RWPE1 (cell line): ENCODE measurements at regions not wholly inside any gene's neighbourhood (a gene's known extent, or its start where the extent isn't known, plus 50 kb on each side); places are given as distances from the start of the nearest gene placed in this dataset.

Experiments used
- CTCF ChIA-PET: fragments of 350-600 bp; sonication (Branson Sonifier 250); formaldehyde crosslinking; extraction: SDS; loops from one replicate; lab custom pipeline; 2021; lab: Yijun Ruan, JAX
- POLR2A ChIA-PET: fragments of 400-600 bp; formaldehyde crosslinking; extraction: SDS; loops from one replicate; lab custom pipeline; 2020; ENCODE audit warnings: antibody characterized with exemption; ENCODE audit not compliant: low non-redundant PET; lab: Yijun Ruan, JAX
- DNase-seq: peaks from one replicate; pipeline ENCODE4 v3.0.0; 2012; ENCODE audit warnings: low spot score
- H3K27ac ChIP-seq: fragments of 450-650 bp; 2 replicates; pipeline ENCODE4 v1.5.1; 2017
- TF ChIP-seq, protein P1 (sequence below): fragments of 450-650 bp; conservative IDR thresholded peaks from 2 replicates; pipeline ENCODE4 v1.5.1; 2017; ENCODE audit warnings: low read depth, mild to moderate bottlenecking

DNA sequence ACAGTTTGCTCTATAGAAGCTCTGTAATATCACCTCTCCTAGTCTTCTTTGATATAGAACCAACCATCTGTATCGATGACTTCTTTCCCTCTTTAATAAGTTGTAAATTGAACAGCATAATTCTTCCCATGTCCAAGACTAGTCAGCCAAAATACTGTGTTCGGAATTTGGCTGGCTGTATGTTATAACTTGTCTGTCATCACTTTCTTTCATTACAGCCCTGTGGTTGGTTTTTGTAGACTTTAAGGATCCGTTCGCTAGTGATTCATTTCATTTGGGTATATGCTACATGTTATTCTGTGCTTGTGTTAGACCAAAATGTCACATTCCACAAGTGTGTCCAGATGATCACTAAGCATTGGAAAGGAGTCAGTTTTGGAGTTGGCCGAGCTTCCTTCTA is 155.4 kb upstream of the ITGB1 start:
- CTCF ChIA-PET: no interaction called here
- H3K27ac ChIP-seq: no peak overlapping the region

DNA sequence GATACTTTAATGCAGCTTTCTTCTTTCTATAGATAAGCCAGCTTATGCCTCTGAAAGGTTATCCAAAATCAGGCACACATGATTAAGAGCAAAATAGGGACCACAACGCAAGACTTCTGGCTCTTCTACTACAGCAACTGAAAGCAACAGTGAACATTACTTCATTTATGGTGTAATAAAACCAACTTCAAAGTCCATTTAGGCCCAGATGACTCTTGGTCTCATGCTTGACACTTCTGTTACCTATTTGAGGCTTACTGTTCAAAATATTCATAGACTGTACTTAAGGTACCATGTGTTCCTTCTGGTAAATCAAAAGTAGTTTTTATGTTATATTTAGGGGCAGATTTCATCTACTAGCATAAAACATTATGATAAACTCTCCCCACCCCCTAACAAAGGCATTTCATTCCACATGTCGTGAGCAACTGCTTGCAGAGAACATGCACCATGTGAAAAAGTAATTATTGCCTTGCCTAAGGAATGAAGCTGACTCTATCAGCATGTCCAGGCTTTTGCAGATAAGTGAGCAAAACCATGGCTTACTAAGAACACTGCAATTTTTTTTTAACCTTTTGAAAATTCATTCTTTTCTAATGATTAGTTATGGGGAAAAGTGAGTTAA is 154.9 kb upstream of the ITGB1 start:
- CTCF ChIA-PET: no interaction called here
- no peak for DNase-seq
- POLR2A ChIA-PET: no interaction called here
- TF ChIP-seq, protein P1, sequence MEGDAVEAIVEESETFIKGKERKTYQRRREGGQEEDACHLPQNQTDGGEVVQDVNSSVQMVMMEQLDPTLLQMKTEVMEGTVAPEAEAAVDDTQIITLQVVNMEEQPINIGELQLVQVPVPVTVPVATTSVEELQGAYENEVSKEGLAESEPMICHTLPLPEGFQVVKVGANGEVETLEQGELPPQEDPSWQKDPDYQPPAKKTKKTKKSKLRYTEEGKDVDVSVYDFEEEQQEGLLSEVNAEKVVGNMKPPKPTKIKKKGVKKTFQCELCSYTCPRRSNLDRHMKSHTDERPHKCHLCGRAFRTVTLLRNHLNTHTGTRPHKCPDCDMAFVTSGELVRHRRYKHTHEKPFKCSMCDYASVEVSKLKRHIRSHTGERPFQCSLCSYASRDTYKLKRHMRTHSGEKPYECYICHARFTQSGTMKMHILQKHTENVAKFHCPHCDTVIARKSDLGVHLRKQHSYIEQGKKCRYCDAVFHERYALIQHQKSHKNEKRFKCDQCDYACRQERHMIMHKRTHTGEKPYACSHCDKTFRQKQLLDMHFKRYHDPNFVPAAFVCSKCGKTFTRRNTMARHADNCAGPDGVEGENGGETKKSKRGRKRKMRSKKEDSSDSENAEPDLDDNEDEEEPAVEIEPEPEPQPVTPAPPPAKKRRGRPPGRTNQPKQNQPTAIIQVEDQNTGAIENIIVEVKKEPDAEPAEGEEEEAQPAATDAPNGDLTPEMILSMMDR: no peak
- H3K27ac ChIP-seq: no peak overlapping the region

More for the DNA sequence above, 155.4 kb upstream of the ITGB1 start:
- no peak for DNase-seq
- TF ChIP-seq, protein P1: no peak
- POLR2A ChIA-PET: no interaction called here

DNA sequence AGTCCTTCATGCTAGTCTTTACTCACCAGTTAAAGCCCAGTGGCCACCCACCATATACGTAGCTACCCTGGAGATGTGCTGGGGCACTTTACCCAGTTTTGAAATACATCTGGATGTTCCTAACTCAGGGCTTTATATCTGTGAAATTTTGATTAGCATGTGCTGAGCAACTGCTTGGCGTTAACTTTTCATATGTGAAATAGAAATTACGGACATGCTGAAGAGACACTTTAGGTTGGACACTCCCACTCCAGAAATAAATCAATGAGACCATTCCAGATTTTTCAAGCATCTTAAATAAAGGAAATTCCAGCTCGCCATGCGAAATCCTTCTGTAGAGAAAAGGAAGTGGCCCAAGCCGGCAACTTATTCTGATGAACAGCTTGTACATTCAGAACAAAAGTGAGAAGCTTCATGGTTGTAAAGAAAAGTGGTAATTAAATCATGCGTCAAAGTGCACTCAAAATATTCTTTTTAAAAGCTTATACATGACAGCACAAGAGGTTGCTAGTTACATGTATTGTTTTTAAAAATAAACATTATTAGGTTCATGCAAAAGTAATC is 153.5 kb upstream of the ITGB1 start:
- DNase-seq: no peak
- no peak overlapping the region for H3K27ac ChIP-seq
- ChIA-PET POLR2A (no interaction called here), CTCF (interaction anchor here (0.6 kb wide), 1 partner anchor 81 kb away, joined by 3 read pairs; no protein-coding TSS in a partner anchor)
- TF ChIP-seq, protein P1: no peak

DNA sequence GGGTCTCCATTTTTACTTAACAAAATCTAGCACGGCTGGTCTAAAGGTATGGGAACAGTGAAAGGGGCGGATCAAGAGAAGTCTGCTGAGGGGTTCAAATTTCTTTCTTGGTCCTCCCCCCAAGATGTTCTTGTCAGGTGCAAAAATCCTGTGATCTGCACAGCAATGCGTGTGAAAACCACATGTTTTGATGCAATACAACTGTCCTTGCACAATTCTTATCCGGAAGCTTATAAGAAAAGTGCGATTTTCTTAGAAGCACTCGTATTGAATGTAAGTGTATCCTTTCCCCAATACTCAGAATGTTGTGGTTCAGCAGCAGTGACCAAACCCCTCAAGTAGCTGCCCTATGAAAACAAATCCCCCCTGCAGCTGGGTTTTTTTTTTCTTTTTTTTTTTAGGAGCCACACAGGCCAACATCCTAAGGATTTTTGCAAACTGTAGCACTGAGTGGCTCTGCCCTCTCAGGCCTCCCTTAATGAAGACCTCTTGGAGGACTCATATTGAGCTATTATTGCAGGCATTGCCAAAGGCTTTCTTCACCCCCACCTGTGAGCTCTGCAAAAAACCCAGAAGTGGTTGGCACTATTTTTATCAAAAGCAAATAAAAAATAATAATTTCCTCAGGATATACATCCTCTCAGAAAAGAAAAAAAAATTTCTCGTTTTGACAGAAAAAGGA is 151.9 kb upstream of the ITGB1 start:
- TF ChIP-seq, protein P1: no peak
- DNase-seq: no peak
- ChIA-PET CTCF (interaction anchor here (0.6 to 0.7 kb wide), 3 partner anchors 20 to 1247 kb away, joined by 3 read pairs; no protein-coding TSS in a partner anchor), POLR2A (no interaction called here)
- no peak overlapping the region for H3K27ac ChIP-seq

DNA sequence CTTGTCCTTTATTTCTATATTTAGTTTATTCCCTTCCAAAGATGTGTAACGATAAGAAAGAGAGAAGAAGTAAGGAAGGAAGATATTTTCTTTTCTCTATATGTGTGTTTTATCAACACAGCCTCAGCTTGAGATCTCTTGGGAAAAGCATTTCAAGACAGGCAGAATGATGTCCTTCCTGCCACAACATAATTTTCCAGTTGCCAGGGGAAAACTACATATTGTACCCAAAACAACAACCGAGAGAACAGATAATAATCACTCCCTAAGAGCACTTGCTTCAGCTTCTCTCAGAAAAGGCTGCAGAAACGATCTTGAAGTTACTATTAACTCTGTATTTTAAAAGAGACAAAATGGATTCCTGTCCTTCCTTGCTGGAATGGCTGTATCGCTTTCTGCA is 151.4 kb upstream of the ITGB1 start:
- ChIA-PET POLR2A (no interaction called here), CTCF (interaction anchor here (0.6 to 1.2 kb wide), 3 partner anchors 26 to 84 kb away, joined by 3 read pairs; no protein-coding TSS in a partner anchor)
- DNase-seq: no peak
- TF ChIP-seq, protein P1: no peak
- H3K27ac ChIP-seq: no peak overlapping the region

DNA sequence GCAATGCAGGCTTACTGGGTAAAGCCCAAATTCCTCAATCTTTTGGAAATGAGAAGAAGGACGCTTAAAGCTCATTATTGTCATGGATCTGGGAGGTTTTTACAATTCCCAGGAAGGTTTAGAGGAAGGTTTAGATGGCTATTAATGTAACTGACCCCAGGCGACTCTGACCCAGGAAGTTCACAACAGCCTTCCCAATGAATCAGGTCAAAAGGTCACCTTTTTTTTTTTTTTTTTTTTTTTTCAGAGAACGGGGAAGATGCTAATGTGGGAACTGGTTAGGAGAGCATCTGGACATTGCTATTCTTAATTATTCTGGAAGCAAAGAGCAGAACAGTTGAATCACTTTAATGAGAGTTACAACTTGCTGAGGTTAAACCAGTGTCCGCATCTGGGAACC is 149.9 kb upstream of the ITGB1 start:
- CTCF ChIA-PET: interaction anchor here (0.7 kb wide), 1 partner anchor 26 kb away, joined by 3 read pairs; no protein-coding TSS in a partner anchor
- H3K27ac ChIP-seq: no peak overlapping the region
- no peak for DNase-seq
- TF ChIP-seq, protein P1: no peak
- POLR2A ChIA-PET: no interaction called here
